ENCODE measurements at regions not wholly inside any gene's neighbourhood (a gene's known extent, or its start where the extent isn't known, plus 50 kb on each side); places are given as distances from the start of the nearest gene placed in this dataset.

DNA sequence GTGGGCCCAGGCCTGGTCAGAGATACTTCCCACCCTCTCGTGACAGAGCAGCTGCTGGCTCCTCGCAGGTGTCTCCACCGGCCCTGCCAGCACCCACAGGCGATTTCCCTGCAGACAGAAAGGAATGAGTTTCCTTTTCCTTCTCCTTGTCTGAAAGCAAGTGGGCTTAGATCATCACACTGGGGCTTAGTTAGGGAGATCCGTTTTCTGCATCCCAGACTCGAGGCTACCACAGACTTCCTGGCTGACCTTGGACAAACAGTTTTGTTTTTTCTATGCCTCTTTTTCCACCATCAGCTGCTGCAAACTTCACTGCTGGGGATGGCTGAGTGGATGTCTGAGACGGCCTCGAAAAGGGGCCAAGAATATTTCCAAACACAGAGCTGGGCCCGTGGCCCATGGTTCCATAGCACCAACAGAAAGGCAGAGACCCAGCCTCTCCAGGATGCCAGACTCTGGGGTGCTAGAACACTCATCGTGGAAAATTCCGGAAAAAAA is 86.5 kb downstream of the BANF2 start:
- H3K9me3 Mint-ChIP-seq (ENCODE audit: insufficient read depth) = no peaks in the 10 kb centered on the region
- Histone ChIP-seq H2AFZ (ENCODE audit: insufficient read depth, low read depth, low read length, poor library complexity, severe bottlenecking) (no peak overlapping the region), H3K27me3 (replicated peaks in 1 of 4; ENCODE audit: control extremely low read depth in 1 of 4, control insufficient read depth in 3 of 4, insufficient read depth in 4 of 4, low read length in 3 of 4) (peaks cover 0 to 2% (median 0%) of the 10 kb centered on the region in 4 experiments), H3K9me3 (ENCODE audit: control extremely low read depth in 1 of 3, control insufficient read depth in 2 of 3, insufficient read depth in 1 of 3, low read length in 2 of 3) (no peaks in the 10 kb centered on the region), H3K4me1 (ENCODE audit: control insufficient read depth in 2 of 2, insufficient read depth in 2 of 2, low read length in 2 of 2) (peaks cover 4 to 8% of the 10 kb centered on the region in 2 donors), H3K79me2 (ENCODE audit: control insufficient read depth, insufficient read depth, low read length) (no peaks in the 10 kb centered on the region), H3K4me2 (replicated peaks; ENCODE audit: low read depth, low read length, poor library complexity, severe bottlenecking) (no peak overlapping the region), H3K9ac (ENCODE audit: low read length) (no peak overlapping the region), H3K27ac (ENCODE audit: low read length in 2 of 2) (no peak overlapping the region), H4K20me1 (ENCODE audit: control insufficient read depth, insufficient read depth, low read length, poor library complexity, severe bottlenecking) (no peaks in the 10 kb centered on the region), H3K36me3 (replicated peaks in 1 of 2; ENCODE audit: control extremely low read depth in 1 of 2, control insufficient read depth in 1 of 2, extremely low read depth in 1 of 2, insufficient read depth in 2 of 2, low read length in 1 of 2) (no peaks in the 10 kb centered on the region), H3K4me3 (ENCODE audit: control extremely low read depth in 1 of 5, extremely low read depth in 1 of 5, insufficient read depth in 1 of 5, low read depth in 2 of 5, low read length in 4 of 5) (no peak overlapping the region)
- H3K4me1 Mint-ChIP-seq = peaks cover 7% of the 10 kb centered on the region
- H3K27me3 Mint-ChIP-seq = peaks cover 3% of the 10 kb centered on the region
- DNase-seq = no peak
- intact Hi-C loops (cut with micrococcal nuclease) = no loop called here
- H3K4me3 Mint-ChIP-seq = no peak overlapping the region
- ChIA-PET CTCF (no interaction called here), POLR2A (no interaction called here)
- no peak for TF ChIP-seq EZH2 (IDR thresholded peaks at IDR 0.05; ENCODE audit: borderline replicate concordance, insufficient read depth, low read depth, low read length, poor library complexity, severe bottlenecking)
- TF ChIP-seq, protein P1, sequence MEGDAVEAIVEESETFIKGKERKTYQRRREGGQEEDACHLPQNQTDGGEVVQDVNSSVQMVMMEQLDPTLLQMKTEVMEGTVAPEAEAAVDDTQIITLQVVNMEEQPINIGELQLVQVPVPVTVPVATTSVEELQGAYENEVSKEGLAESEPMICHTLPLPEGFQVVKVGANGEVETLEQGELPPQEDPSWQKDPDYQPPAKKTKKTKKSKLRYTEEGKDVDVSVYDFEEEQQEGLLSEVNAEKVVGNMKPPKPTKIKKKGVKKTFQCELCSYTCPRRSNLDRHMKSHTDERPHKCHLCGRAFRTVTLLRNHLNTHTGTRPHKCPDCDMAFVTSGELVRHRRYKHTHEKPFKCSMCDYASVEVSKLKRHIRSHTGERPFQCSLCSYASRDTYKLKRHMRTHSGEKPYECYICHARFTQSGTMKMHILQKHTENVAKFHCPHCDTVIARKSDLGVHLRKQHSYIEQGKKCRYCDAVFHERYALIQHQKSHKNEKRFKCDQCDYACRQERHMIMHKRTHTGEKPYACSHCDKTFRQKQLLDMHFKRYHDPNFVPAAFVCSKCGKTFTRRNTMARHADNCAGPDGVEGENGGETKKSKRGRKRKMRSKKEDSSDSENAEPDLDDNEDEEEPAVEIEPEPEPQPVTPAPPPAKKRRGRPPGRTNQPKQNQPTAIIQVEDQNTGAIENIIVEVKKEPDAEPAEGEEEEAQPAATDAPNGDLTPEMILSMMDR (IDR thresholded peaks at IDR 0.05) = no peak
- no peak overlapping the region for H3K27ac Mint-ChIP-seq
- WGBS (ENCODE audit: insufficient coverage) = 55% methylated on average over 10 of the region's 11 CpGs
- ATAC-seq (ENCODE audit: low read depth) = no peak
